ENCODE measurements at regions not wholly inside any gene's neighbourhood (a gene's known extent, or its start where the extent isn't known, plus 50 kb on each side); places are given as distances from the start of the nearest gene placed in this dataset.

DNA sequence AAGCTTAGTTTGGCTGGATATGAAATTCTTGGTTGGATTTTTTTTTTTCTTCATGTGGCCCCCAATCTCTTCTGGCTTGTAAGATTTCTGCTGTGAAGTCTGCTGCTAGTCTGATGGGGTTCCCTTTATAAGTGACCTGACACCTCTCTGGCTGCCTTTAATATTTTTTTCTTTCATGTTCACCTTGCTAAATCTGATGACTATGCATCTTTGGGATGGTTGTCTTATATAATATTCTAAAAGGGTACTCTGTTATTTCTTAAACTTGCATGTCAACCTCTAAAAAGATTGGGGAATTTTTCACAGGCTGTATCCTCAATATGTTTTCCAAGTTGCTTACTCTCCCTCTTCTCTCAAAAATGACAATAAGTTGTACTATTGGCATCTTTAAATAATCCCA is 500.0 kb downstream of the CAAP1 start:
- no peaks in the 10 kb centered on the region for H3K4me1 ChIP-seq (ENCODE audit: insufficient read depth, low read length)
- Mint-ChIP-seq H3K27ac (no peak overlapping the region), H3K4me3 (no peak overlapping the region), H3K36me3 (ENCODE audit: low read depth) (no peaks in the 10 kb centered on the region), H3K9me3 (peaks cover 9% of the 10 kb centered on the region), H3K27me3 (no peaks in the 10 kb centered on the region), H3K4me1 (ENCODE audit: low read depth) (no peaks in the 10 kb centered on the region)
- POLR2A ChIA-PET = no interaction called here
- no peaks in the 10 kb centered on the region for H3K36me3 ChIP-seq (ENCODE audit: insufficient read depth, low read length)
- TF ChIP-seq, protein P1, sequence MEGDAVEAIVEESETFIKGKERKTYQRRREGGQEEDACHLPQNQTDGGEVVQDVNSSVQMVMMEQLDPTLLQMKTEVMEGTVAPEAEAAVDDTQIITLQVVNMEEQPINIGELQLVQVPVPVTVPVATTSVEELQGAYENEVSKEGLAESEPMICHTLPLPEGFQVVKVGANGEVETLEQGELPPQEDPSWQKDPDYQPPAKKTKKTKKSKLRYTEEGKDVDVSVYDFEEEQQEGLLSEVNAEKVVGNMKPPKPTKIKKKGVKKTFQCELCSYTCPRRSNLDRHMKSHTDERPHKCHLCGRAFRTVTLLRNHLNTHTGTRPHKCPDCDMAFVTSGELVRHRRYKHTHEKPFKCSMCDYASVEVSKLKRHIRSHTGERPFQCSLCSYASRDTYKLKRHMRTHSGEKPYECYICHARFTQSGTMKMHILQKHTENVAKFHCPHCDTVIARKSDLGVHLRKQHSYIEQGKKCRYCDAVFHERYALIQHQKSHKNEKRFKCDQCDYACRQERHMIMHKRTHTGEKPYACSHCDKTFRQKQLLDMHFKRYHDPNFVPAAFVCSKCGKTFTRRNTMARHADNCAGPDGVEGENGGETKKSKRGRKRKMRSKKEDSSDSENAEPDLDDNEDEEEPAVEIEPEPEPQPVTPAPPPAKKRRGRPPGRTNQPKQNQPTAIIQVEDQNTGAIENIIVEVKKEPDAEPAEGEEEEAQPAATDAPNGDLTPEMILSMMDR (IDR thresholded peaks at IDR 0.05) = no peak
- intact Hi-C loops (cut with DNase I, micrococcal nuclease) = no loop called here
- CTCF ChIA-PET = no interaction called here
- H3K4me3 ChIP-seq (ENCODE audit: low read length) = no peak overlapping the region
- no peak for ATAC-seq (ENCODE audit: poor library complexity)
- H3K27me3 ChIP-seq (ENCODE audit: control insufficient read depth in 1 of 2, insufficient read depth in 2 of 2, low read length in 2 of 2) = no peaks in the 10 kb centered on the region
- H3K27ac ChIP-seq (ENCODE audit: low read depth in 1 of 2, low read length in 2 of 2) = no peak overlapping the region
- peaks cover 0 to 10% of the 10 kb centered on the region in 2 experiments for H3K9me3 ChIP-seq (ENCODE audit: control insufficient read depth in 1 of 2, insufficient read depth in 1 of 2, low read length in 2 of 2)
- DNase-seq = no peak

GRCh38 chr9:26391036-26391435 is 501.6 kb downstream of the CAAP1 start:
- Mint-ChIP-seq H3K27ac (no peak overlapping the region), H3K4me1 (ENCODE audit: low read depth) (no peaks in the 10 kb centered on the region), H3K9me3 (peaks cover 9% of the 10 kb centered on the region), H3K27me3 (no peaks in the 10 kb centered on the region), H3K36me3 (ENCODE audit: low read depth) (no peaks in the 10 kb centered on the region), H3K4me3 (no peak overlapping the region)
- CTCF ChIA-PET = no interaction called here
- no peak for DNase-seq
- H3K9me3 ChIP-seq (ENCODE audit: control insufficient read depth in 1 of 2, insufficient read depth in 1 of 2, low read length in 2 of 2) = peaks cover 0 to 15% of the 10 kb centered on the region in 2 experiments
- POLR2A ChIA-PET = no interaction called here
- no peaks in the 10 kb centered on the region for H3K36me3 ChIP-seq (ENCODE audit: insufficient read depth, low read length)
- no peak for ATAC-seq (ENCODE audit: poor library complexity)
- TF ChIP-seq, protein P1 (IDR thresholded peaks at IDR 0.05) = no peak
- H3K27ac ChIP-seq (ENCODE audit: low read depth in 1 of 2, low read length in 2 of 2) = no peak overlapping the region
- H3K4me3 ChIP-seq (ENCODE audit: low read length) = no peak overlapping the region
- no peaks in the 10 kb centered on the region for H3K27me3 ChIP-seq (ENCODE audit: control insufficient read depth in 1 of 2, insufficient read depth in 2 of 2, low read length in 2 of 2)
- H3K4me1 ChIP-seq (ENCODE audit: insufficient read depth, low read length) = no peaks in the 10 kb centered on the region
- intact Hi-C loops (cut with DNase I, micrococcal nuclease) = no loop called here

DNA sequence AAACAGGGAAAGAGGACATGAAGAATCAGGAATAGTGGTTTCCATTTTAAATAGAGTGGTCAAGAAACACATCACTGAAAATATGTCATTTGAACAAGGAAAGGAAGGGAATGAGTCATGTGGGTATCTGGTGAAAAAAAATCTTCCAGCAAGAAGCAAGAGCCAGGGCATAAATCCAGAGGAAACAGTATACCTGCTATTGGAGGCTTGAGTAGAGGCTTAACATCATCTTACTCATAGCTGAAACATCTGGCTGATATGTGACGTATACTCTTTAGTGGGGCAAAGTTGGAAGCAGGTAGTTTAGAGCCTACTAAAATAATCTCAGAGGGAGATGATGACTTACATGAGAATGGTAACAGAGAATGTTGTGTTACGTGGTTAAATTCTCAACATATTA is 517.2 kb downstream of the CAAP1 start:
- ChIA-PET CTCF (no interaction called here), POLR2A (no interaction called here)
- H3K27me3 Mint-ChIP-seq = no peaks in the 10 kb centered on the region
- H3K36me3 Mint-ChIP-seq (ENCODE audit: low read depth) = no peaks in the 10 kb centered on the region
- no peak for ATAC-seq (ENCODE audit: poor library complexity)
- intact Hi-C loops (cut with DNase I, micrococcal nuclease) = no loop called here
- H3K9me3 Mint-ChIP-seq = peaks cover 2% of the 10 kb centered on the region
- H3K27ac ChIP-seq (ENCODE audit: low read depth in 1 of 2, low read length in 2 of 2) = no peak overlapping the region
- H3K4me3 Mint-ChIP-seq = no peak overlapping the region
- TF ChIP-seq, protein P1 (IDR thresholded peaks at IDR 0.05) = no peak
- H3K4me1 ChIP-seq (ENCODE audit: insufficient read depth, low read length) = no peaks in the 10 kb centered on the region
- no peaks in the 10 kb centered on the region for H3K36me3 ChIP-seq (ENCODE audit: insufficient read depth, low read length)
- no peaks in the 10 kb centered on the region for H3K4me1 Mint-ChIP-seq (ENCODE audit: low read depth)
- no peak for DNase-seq
- H3K27me3 ChIP-seq (ENCODE audit: control insufficient read depth in 1 of 2, insufficient read depth in 2 of 2, low read length in 2 of 2) = no peaks in the 10 kb centered on the region
- H3K27ac Mint-ChIP-seq = no peak overlapping the region
- H3K9me3 ChIP-seq (ENCODE audit: control insufficient read depth in 1 of 2, insufficient read depth in 1 of 2, low read length in 2 of 2) = no peaks in the 10 kb centered on the region
- H3K4me3 ChIP-seq (ENCODE audit: low read length) = no peak overlapping the region

Measured in CD4-positive, alpha-beta T cell (primary cell).